Heart right ventricle (tissue), 16 donors: ENCODE measurements at regions not wholly inside any gene's neighbourhood (a gene's known extent, or its start where the extent isn't known, plus 50 kb on each side); places are given as distances from the start of the nearest gene placed in this dataset.

Experiments
- ATAC-seq, 8 donors: fragments of 200-7000 bp; cut with Tn5 transposase; one replicate each; pipeline ENCODE4 v1.9.1; 2020; ENCODE audit warnings: mild to moderate bottlenecking in 8 of 8, moderate library complexity in 8 of 8, moderate number of reproducible peaks in 1 of 8
- DNase-seq, 2 donors: peaks; one replicate each; pipeline ENCODE4 v3.0.0-alpha.2; 2020
- H3K27ac ChIP-seq, 10 donors: fragments of 200-600 bp; sonication (generic) in 2 of 10; one replicate each; pipeline versions ENCODE4 v1.5.0 to v1.8.0; 2020 to 2022; ENCODE audit warnings: mild to moderate bottlenecking in 3 of 10
- H3K27me3 ChIP-seq, 7 donors: fragments of 200-600 bp; one replicate each; pipeline ENCODE4 v1.8.0; 2021 to 2022; ENCODE audit warnings: mild to moderate bottlenecking in 2 of 7
- H3K36me3 ChIP-seq, 9 donors: fragments of 200-600 bp; sonication (generic) in 1 of 9; one replicate each; pipeline versions ENCODE4 v1.5.0 to v1.8.0; 2020 to 2022; ENCODE audit warnings: mild to moderate bottlenecking in 2 of 9
- H3K4me1 ChIP-seq, 9 donors: fragments of 200-600 bp; sonication (generic) in 1 of 9; one replicate each; pipeline versions ENCODE4 v1.5.0 to v1.8.0; 2020 to 2022; ENCODE audit warnings: mild to moderate bottlenecking in 4 of 9
- H3K4me3 ChIP-seq, 10 donors: fragments of 200-600 bp; sonication (generic) in 2 of 10; one replicate each; pipeline versions ENCODE4 v1.5.0 to v1.8.0; 2020 to 2022; ENCODE audit warnings: mild to moderate bottlenecking in 7 of 10, moderate library complexity in 2 of 10
- H3K9me3 ChIP-seq, 11 donors: fragments of 200-600 bp in 10 of 11; sonication (generic) in 2 of 11; one replicate each; pipeline versions ENCODE4 v1.5.0 to v1.8.0; 2013 to 2022; ENCODE audit warnings: mild to moderate bottlenecking in 2 of 11, control low read depth in 1 of 11, moderate library complexity in 1 of 11
- WGBS, 2 donors: extraction: QIAGEN DNeasy Blood & Tissue Kit; methylation state at CpG; one replicate each; pipeline ENCODE4 v1.1.7; 2013; ENCODE audit warnings: inconsistent platforms in 1 of 2; 5-methylcytosine and 5-hydroxymethylcytosine counted together
- intact Hi-C, 10 donors: fragments of 100-400 bp; cut with DNase I; formaldehyde crosslinking; loops; one replicate each; pipeline versions ENCODE4 v1.11.1 to v1.14.2; 2022
- TF ChIP-seq, protein P1 (sequence below), 9 donors: fragments of 200-600 bp; sonication (generic) in 2 of 9; IDR thresholded peaks; one replicate each; pipeline versions ENCODE4 v1.5.0 to v1.8.0; 2021 to 2022; ENCODE audit warnings: antibody characterized with exemption in 9 of 9, mild to moderate bottlenecking in 5 of 9, moderate library complexity in 1 of 9
- donor health status: Arrhythmogenic right ventricular cardiomyopathy.
- donor health status: ischemic (EF 13 %, LVEDD 7.1; RV severe dilation, severe dysfunction).
- donor health status: healthy with polysubstance abuse.
- donor health status: DM: no; HTN: yes; CAD: no.
- donor health status: DM: no; HTN: no; CAD: no.
- donor health status: ischemic (EF 25% LVEDD 6.9; RV normal size, moderate dysfunction).
- donor health status: ischemic (EF 25% LVEDD 5.7; RV mildly dilated, moderate dysfunction).
- donor health status: healthy.
- donor health status: DM: yes; HTN: yes; CAD: no.
- donor health status: Ischemic cardiomyopathy.
- donor health status: ischemic (EF 35%, LVEDD 5.7; RV mildly dilated, moderate dysfunction).
- donor health status: nonischemic (EF 11% LVEDD 7.7; RV severe dilation, severe dysfunction).
- donor health status: DM: yes; HTN: yes; CAD: no.
- donor health status: PGD.
- donor health status: ischemic (EF 29% LVEDD 5.4; RV normal size, mild dysfunction).
- donor health status: nonischemic (EF 23%, LVEDD 6.1; RV moderate dilation, normal function).

DNA sequence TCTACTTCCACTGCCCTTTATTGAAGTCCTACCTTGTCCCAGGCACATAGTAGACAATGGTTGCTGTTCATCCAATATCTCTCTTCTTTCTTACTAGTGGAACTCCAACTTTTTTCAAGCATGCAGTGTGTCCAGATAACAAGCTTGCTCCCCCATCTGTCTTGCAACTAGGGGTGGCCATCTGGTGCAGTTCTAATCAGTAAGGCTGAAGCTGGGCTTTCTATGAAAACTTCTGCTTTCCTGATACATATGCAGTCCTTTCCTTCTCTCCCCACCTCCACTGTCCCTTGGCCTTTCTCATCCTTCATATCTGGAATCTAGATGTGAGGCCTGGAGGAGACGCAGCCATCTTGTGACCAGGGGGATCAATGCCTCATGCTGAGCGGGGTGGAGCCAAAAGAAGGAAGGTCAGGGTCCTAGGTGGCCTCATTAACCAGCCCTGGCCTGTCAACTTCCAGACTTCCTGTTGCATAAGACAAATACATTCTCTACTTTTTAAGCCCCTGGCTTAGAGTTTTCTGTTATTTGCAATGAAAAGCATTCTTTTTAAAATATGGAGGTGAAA is 59.6 kb upstream of the ZFP64 start:
- WGBS, 2 donors, result 95 to 97% methylated on average over 2 of the region's 2 CpGs
- ATAC-seq, result no peak
- Histone ChIP-seq H3K4me3 (no peak overlapping the region), H3K9me3 (no peaks in the 10 kb centered on the region), H3K27ac (no peak overlapping the region), H3K36me3 (no peaks in the 10 kb centered on the region), H3K27me3 (peaks cover 0 to 10% (median 2%) of the 10 kb centered on the region in 7 donors), H3K4me1 (no peaks in the 10 kb centered on the region)
- intact Hi-C loops, result no loop called here
- TF ChIP-seq, protein P1, sequence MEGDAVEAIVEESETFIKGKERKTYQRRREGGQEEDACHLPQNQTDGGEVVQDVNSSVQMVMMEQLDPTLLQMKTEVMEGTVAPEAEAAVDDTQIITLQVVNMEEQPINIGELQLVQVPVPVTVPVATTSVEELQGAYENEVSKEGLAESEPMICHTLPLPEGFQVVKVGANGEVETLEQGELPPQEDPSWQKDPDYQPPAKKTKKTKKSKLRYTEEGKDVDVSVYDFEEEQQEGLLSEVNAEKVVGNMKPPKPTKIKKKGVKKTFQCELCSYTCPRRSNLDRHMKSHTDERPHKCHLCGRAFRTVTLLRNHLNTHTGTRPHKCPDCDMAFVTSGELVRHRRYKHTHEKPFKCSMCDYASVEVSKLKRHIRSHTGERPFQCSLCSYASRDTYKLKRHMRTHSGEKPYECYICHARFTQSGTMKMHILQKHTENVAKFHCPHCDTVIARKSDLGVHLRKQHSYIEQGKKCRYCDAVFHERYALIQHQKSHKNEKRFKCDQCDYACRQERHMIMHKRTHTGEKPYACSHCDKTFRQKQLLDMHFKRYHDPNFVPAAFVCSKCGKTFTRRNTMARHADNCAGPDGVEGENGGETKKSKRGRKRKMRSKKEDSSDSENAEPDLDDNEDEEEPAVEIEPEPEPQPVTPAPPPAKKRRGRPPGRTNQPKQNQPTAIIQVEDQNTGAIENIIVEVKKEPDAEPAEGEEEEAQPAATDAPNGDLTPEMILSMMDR (IDR thresholded peaks at IDR 0.05), result no peak
- DNase-seq, result no peak

DNA sequence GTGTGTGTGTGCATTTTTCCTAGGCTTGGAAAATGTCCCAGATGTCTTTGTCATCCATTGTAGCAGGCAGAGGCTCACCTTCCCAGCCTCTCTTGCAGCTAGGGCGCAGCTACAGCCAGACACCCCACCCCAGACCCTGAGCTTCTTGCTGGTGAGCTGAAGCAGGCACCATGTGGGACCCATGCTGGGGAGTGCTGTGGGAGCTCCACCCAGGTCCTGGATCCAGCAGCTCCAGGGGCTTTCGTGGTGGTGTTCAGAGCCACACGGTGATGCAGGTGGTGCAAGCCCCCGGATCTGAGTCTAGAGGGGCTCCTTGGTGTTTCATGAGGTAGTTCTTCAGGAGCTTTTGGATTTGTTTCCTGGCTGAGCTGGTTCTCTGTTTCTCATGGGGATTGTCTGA is 56.0 kb upstream of the ZFP64 start:
- TF ChIP-seq, protein P1 (IDR thresholded peaks at IDR 0.05), result no peak
- no peak overlapping the region for H3K4me3 ChIP-seq
- no peak for DNase-seq
- no peak overlapping the region for H3K27ac ChIP-seq
- ATAC-seq, result no peak
- intact Hi-C loops, result loop anchor here in 5 of 10 donors (5.0 to 10.0 kb wide), 4 partner anchors 127 to 1297 kb away; no protein-coding TSS in a partner anchor
- WGBS, 2 donors, result 91 to 93% methylated on average over 4 of the region's 4 CpGs
- H3K9me3 ChIP-seq, result no peaks in the 10 kb centered on the region
- no peaks in the 10 kb centered on the region for H3K36me3 ChIP-seq
- peaks cover 0 to 6% (median 0%) of the 10 kb centered on the region in 7 donors for H3K27me3 ChIP-seq
- H3K4me1 ChIP-seq, result no peaks in the 10 kb centered on the region

DNA sequence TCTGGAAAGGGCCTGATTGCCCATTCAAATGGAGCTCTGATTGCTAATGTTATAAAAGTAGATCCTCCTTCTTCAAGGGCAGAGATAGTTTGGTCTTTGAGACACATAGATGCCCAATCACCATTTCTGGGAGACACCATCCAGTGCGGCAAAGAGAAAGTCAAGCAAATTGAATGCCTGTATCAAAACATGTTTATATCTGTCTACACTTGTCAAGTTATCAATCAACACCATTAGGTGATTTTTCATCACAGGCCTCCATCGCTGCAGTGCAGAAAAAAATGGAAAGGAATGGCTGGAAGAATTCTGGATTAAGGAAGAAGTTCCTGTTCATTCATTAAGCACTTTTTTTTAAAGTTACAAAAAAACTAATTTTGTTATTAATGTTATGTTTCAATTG is 54.8 kb upstream of the ZFP64 start:
- no peak for DNase-seq
- no peak for ATAC-seq
- no peaks in the 10 kb centered on the region for H3K9me3 ChIP-seq
- H3K4me3 ChIP-seq, result no peak overlapping the region
- WGBS, 2 donors, result 65 to 82% methylated on average over 2 of the region's 2 CpGs
- H3K4me1 ChIP-seq, result no peaks in the 10 kb centered on the region
- intact Hi-C loops, result loop anchor here in 5 of 10 donors (5.0 to 10.0 kb wide), 4 partner anchors 128 to 1298 kb away; no protein-coding TSS in a partner anchor
- peaks cover 0 to 6% (median 0%) of the 10 kb centered on the region in 7 donors for H3K27me3 ChIP-seq
- H3K36me3 ChIP-seq, result no peaks in the 10 kb centered on the region
- TF ChIP-seq, protein P1 (IDR thresholded peaks at IDR 0.05), result no peak
- H3K27ac ChIP-seq, result no peak overlapping the region

DNA sequence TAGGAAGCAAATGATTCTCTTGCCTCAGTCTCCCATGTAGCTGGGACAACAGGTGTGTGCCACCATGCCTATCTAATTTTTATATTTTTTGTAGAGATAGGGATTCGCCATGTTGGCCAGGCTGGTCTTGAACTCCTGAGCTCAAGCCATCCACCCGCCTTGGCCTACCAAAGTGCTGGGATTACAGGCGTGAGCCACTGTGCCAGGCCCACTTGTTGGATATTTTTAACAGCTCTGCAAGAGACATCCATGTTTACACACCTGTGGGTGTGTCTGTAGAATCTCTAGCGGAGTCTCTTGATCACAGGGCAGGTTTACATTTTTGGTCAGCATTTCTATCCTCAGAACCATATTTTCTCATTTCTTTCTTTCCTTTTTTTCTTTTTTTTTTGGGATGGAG is 53.1 kb upstream of the ZFP64 start:
- DNase-seq, result no peak

More for the DNA sequence above, 53.1 kb upstream of the ZFP64 start:
- no peak overlapping the region for H3K27ac ChIP-seq
- 93 to 96% methylated on average over 4 of the region's 4 CpGs for WGBS, 2 donors
- intact Hi-C loops, result loop anchor here in 6 of 10 donors (5.0 to 10.0 kb wide), 5 partner anchors 130 to 1303 kb away; no protein-coding TSS in a partner anchor
- ATAC-seq, result no peak
- H3K4me3 ChIP-seq, result no peak overlapping the region
- TF ChIP-seq, protein P1 (IDR thresholded peaks at IDR 0.05), result no peak
- no peaks in the 10 kb centered on the region for H3K9me3 ChIP-seq
- no peaks in the 10 kb centered on the region for H3K36me3 ChIP-seq
- no peaks in the 10 kb centered on the region for H3K4me1 ChIP-seq
- H3K27me3 ChIP-seq, result peaks cover 0 to 14% (median 3%) of the 10 kb centered on the region in 7 donors
